Gastrocnemius medialis (tissue), 4 donors: ENCODE measurements at regions not wholly inside any gene's neighbourhood (a gene's known extent, or its start where the extent isn't known, plus 50 kb on each side); places are given as distances from the start of the nearest gene placed in this dataset.

ENCODE experiments used
- POLR2A ChIP-seq, 2 donors: fragments of 450-650 bp; IDR thresholded peaks; one replicate each; pipeline ENCODE4 v1.6.1; 2017; ENCODE audit warnings: antibody characterized with exemption in 2 of 2, mild to moderate bottlenecking in 2 of 2, moderate library complexity in 2 of 2
- TF ChIP-seq, protein P1 (sequence below), 5 experiments: fragments of 450-650 bp in 3 of 5; fragments of 200-600 bp in 2 of 5; sonication (generic) in 2 of 5; IDR thresholded peaks in 4 of 5; conservative IDR thresholded peaks in 1 of 5; 1 replicate in 4 of 5; 2 replicates in 1 of 5; pipeline ENCODE4 v1.5.1; 2016 to 2019; ENCODE audit warnings: antibody characterized with exemption in 5 of 5, mild to moderate bottlenecking in 3 of 5, moderate library complexity in 3 of 5

DNA sequence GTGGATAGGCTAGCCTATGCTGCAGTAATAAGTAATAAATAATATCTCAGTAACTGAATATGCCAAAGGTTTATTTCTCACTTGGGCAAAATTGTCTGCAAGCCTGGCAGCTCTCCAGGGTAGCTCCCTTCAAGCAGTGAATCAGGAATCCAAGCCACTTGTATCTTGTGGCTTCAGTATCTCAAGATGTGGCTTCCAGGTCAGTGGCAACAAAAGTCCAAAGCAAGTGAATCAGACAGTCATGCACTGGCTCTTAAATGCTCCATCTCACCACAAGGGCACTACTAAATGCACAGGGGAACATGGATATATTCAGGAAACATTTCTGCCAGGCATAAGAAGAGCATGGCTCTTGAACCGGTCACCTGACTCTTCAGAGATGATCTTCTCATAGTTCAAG lies 126.3 kb downstream of the KCTD12 start:
- TF ChIP-seq POLR2A (IDR thresholded peaks at IDR 0.05), result no peak
- TF ChIP-seq, protein P1, sequence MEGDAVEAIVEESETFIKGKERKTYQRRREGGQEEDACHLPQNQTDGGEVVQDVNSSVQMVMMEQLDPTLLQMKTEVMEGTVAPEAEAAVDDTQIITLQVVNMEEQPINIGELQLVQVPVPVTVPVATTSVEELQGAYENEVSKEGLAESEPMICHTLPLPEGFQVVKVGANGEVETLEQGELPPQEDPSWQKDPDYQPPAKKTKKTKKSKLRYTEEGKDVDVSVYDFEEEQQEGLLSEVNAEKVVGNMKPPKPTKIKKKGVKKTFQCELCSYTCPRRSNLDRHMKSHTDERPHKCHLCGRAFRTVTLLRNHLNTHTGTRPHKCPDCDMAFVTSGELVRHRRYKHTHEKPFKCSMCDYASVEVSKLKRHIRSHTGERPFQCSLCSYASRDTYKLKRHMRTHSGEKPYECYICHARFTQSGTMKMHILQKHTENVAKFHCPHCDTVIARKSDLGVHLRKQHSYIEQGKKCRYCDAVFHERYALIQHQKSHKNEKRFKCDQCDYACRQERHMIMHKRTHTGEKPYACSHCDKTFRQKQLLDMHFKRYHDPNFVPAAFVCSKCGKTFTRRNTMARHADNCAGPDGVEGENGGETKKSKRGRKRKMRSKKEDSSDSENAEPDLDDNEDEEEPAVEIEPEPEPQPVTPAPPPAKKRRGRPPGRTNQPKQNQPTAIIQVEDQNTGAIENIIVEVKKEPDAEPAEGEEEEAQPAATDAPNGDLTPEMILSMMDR (IDR thresholded peaks at IDR 0.05 in 4 of 5, conservative IDR thresholded peaks at IDR 0.05 in 1 of 5), result no peak
